Activated CD4-positive, alpha-beta T cell treated with anti-CD3 and anti-CD28 coated beads, Interleukin-2, amount 10 ng/mL, durations not matched to agents 24 days and 14 days (primary cell): ENCODE measurements at regions not wholly inside any gene's neighbourhood (a gene's known extent, or its start where the extent isn't known, plus 50 kb on each side); places are given as distances from the start of the nearest gene placed in this dataset.

Source experiments
- DNase-seq: peaks from one replicate; pipeline ENCODE4 v3.0.0; 2022
- H3K27ac Mint-ChIP-seq: one replicate; pipeline ENCODE4 v1.8.0; 2022; ENCODE audit warnings: mild to moderate bottlenecking, mixed read lengths
- H3K27me3 Mint-ChIP-seq: one replicate; pipeline ENCODE4 v1.8.0; 2022; ENCODE audit warnings: mixed read lengths
- H3K36me3 Mint-ChIP-seq: one replicate; pipeline ENCODE4 v1.8.0; 2022; ENCODE audit warnings: low read depth, mild to moderate bottlenecking, mixed read lengths
- H3K4me1 Mint-ChIP-seq: one replicate; pipeline ENCODE4 v1.8.0; 2021; ENCODE audit warnings: mixed read lengths
- H3K4me3 Mint-ChIP-seq: one replicate; pipeline ENCODE4 v1.8.0; 2022; ENCODE audit warnings: mild to moderate bottlenecking, moderate library complexity, mixed read lengths
- H3K9me3 Mint-ChIP-seq: one replicate; pipeline ENCODE4 v1.8.0; 2021; ENCODE audit warnings: mixed read lengths
- intact Hi-C: fragments of 100-400 bp; cut with micrococcal nuclease; formaldehyde crosslinking; loops from one replicate; pipeline ENCODE4 v1.15.1; 2023

DNA sequence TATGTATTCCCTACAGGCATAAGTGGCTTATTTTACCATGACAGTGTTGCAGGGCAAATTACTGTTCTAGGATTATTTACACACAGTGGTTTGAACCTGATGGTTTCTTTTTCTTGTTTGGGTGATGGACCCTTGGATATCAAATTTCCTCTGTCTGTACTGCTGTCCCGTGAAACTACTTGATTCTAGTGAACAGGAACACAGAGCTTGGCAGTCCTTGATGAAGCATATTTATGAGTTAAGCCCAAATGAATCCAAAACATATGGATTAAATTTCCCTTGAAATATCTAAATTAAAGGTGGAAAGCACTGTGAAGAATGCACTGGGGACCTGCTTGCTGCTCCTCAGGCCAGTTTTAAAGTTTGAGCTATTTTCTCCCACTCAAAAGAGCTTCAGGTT, 635.3 kb downstream of the INHBA start:
- Mint-ChIP-seq H3K36me3 (no peaks in the 10 kb centered on the region), H3K27ac (no peak overlapping the region), H3K9me3 (no peaks in the 10 kb centered on the region), H3K4me3 (no peak overlapping the region), H3K27me3 (no peaks in the 10 kb centered on the region), H3K4me1 (no peaks in the 10 kb centered on the region)
- intact Hi-C loops: no loop called here
- no peak for DNase-seq

DNA sequence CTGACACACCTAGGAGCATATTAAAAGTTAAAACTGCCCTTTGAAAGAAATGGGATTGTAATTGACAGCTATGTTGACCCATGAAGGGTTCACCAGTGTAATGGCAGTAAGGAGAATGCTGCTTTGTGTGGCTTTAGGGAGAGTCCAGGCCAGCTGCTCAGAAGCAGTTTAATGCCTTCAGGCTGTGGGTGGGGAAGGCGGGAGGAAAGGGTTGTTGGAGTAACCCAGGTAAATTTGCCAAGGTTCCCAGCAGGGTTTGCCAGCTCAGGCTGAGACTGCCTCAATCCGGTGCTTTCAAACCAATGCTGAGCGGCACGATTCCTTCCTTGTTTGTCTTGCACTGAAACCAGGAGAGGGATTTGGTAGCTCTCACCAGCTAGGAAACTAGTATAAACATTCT, 637.2 kb downstream of the INHBA start:
- Mint-ChIP-seq H3K9me3 (no peaks in the 10 kb centered on the region), H3K4me1 (no peaks in the 10 kb centered on the region)
- DNase-seq: no peak

DNA sequence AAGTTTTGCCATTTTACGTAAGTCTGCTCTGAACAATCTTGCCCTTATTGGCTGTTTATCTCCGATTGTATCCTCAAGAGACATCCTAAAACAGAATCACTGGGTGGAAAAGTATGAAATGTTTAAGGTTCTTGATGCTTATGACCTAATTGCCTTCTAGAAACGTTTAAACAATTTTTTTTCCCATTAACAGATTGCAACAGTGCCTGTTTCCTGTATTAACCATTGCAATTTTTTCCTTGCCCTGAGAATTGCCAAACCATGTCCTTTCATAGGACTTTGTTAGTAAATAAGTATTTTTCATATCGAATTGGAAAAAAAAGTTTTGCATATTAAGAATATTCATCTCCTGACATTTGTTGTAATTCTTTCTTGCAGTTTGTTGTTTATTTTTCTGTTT, 639.8 kb downstream of the INHBA start:
- no peaks in the 10 kb centered on the region for H3K27me3 Mint-ChIP-seq
- H3K4me3 Mint-ChIP-seq: no peak overlapping the region
- H3K9me3 Mint-ChIP-seq: peaks cover 2% of the 10 kb centered on the region
- H3K36me3 Mint-ChIP-seq: no peaks in the 10 kb centered on the region
- intact Hi-C loops: no loop called here
- DNase-seq: no peak
- H3K27ac Mint-ChIP-seq: no peak overlapping the region
- no peaks in the 10 kb centered on the region for H3K4me1 Mint-ChIP-seq

More for the DNA sequence above, 637.2 kb downstream of the INHBA start:
- no peaks in the 10 kb centered on the region for H3K27me3 Mint-ChIP-seq
- H3K4me3 Mint-ChIP-seq: no peak overlapping the region
- intact Hi-C loops: no loop called here
- no peaks in the 10 kb centered on the region for H3K36me3 Mint-ChIP-seq
- no peak overlapping the region for H3K27ac Mint-ChIP-seq

DNA sequence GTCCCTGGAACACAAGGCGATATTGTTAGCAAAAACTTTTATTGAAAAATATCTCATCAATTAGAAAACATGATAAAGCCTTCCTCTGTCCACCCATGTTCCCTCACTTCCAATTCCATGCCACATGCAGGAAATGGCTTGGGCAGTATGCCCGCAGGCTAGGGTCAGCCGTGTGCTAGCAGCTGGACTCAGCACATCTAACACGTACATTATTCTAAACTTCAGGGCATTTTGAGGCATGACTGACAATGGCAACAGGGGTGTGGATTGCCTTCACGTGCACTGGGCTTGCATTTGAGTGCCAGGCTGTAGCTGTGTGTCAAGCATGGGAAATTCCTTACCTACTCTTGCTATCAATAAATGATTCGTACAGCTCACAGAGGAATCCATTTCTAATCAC, 642.1 kb downstream of the INHBA start:
- H3K4me3 Mint-ChIP-seq: no peak overlapping the region
- H3K36me3 Mint-ChIP-seq: no peaks in the 10 kb centered on the region
- no peaks in the 10 kb centered on the region for H3K4me1 Mint-ChIP-seq
- peaks cover 11% of the 10 kb centered on the region for H3K9me3 Mint-ChIP-seq
- intact Hi-C loops: no loop called here
- no peak for DNase-seq
- H3K27me3 Mint-ChIP-seq: no peaks in the 10 kb centered on the region
- no peak overlapping the region for H3K27ac Mint-ChIP-seq

DNA sequence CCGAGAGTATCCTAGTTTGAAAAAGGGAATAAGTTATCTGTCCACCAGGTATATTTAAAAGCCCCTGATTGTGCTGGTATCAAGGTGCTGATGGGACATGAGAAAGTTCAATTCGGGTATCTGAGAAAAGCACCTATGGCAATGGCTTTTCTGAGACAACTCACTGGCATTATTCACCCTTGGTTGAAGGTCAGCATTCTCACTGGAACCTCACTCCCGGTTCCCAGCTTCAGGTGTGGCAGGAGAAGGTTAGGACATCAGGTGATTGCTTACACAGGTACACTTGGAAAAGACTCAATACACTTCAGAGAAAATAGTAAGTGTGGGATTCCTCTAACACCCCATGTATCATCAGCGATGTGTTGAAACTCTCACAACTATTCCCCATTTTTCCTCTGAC, 643.1 kb downstream of the INHBA start:
- no peaks in the 10 kb centered on the region for H3K36me3 Mint-ChIP-seq
- intact Hi-C loops: no loop called here
- no peak overlapping the region for H3K4me3 Mint-ChIP-seq
- H3K9me3 Mint-ChIP-seq: peaks cover 11% of the 10 kb centered on the region
- H3K4me1 Mint-ChIP-seq: no peaks in the 10 kb centered on the region
- DNase-seq: no peak
- H3K27me3 Mint-ChIP-seq: no peaks in the 10 kb centered on the region
- no peak overlapping the region for H3K27ac Mint-ChIP-seq

DNA sequence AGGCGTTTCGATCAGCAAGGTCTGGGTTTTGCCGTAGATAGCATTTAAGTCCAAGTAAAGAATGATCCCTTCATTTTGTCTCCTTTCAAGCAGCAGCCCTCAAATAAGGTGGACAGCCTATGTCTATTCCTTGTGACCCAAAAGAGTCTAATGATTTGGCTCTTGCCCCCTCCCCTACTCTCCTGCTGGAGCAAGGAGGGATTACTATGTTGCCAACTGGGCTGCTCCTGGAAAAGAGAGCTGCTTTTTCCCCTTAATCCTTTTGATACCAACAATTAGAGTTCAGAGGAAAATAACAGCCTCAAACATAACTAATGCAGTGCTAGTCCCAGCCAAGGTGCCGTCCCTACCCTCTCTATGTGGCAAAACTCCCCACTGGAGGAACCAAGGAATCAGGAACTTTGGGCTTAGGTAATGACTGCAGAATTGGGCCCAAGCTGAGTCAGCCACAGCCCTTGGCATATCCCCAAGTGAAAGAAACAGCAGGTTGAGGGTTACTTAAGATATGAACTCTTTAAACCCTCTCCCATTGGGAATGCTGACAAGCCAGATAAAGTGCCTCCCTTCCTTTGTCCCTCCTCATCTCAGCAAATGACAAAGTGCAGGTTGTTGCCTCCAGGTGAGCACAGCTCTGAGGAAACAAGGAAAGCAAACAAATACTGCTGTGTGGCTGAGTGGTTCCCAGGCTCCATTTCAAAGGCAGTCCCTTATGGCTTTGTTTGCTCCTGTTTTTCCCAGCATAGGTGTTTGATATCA, 643.7 kb downstream of the INHBA start:
- no peaks in the 10 kb centered on the region for H3K27me3 Mint-ChIP-seq
- DNase-seq: peak; percentile 27
- no peak overlapping the region for H3K27ac Mint-ChIP-seq
- intact Hi-C loops: no loop called here
- H3K9me3 Mint-ChIP-seq: peaks cover 11% of the 10 kb centered on the region
- no peaks in the 10 kb centered on the region for H3K36me3 Mint-ChIP-seq
- no peak overlapping the region for H3K4me3 Mint-ChIP-seq
- no peaks in the 10 kb centered on the region for H3K4me1 Mint-ChIP-seq

DNA sequence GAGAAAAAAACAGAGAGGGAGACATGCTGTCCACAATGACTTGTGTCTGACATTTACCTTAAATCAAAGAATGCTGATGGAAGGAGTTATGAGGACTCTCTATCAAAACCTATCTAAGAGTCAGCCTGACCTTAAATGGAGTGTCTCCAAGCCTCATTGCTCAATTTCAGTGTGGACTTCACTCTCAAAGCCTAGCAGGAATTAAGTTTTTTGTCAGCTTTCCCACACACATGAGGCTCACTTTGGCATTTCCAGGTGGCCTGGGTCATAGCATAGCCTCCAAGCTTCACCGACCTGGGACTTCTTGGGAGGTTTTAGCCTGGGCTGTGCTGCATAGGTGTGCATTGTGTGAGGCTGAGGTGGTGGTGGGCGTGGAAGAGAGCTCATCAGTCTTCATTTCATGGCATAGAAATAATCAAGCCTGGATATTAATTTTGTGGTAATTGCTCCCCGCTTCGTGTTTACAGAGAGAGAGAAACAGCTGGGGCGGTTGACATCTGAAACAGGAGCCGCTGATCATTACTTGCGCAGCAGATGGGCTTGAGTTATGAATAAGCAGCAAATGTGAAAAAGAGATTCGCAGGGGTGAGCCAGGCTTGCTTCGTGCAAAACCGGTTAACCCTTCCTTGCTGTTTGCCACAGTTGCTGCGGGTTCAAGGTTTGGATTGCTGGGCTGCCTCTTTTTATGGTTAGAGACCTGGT, 647.8 kb downstream of the INHBA start:
- DNase-seq: peak; percentile 34
- no peak overlapping the region for H3K27ac Mint-ChIP-seq
- H3K9me3 Mint-ChIP-seq: peaks cover 11% of the 10 kb centered on the region
- H3K4me3 Mint-ChIP-seq: no peak overlapping the region
- intact Hi-C loops: no loop called here
- H3K4me1 Mint-ChIP-seq: no peaks in the 10 kb centered on the region
- no peaks in the 10 kb centered on the region for H3K27me3 Mint-ChIP-seq
- H3K36me3 Mint-ChIP-seq: no peaks in the 10 kb centered on the region

DNA sequence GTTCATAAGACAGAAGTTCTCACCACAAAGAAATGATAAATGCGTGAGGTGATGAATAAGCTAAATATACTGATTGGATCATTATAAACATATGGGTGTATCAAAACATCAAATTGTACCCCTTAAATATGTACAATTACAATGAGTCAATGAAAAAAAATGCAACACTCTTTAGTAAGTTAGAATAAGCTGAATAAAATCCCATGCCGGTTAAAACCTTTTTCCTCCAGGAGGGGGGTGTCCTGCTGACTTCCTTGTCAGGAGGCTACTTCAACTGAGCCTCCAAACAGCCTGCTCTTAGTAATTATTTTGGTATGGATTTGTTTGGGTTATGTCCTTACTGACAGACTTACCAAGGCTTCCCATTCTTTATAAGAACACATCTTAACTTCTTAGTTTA, 649.1 kb downstream of the INHBA start:
- intact Hi-C loops: no loop called here
- DNase-seq: no peak
- H3K4me1 Mint-ChIP-seq: no peaks in the 10 kb centered on the region
- H3K27me3 Mint-ChIP-seq: no peaks in the 10 kb centered on the region
- no peak overlapping the region for H3K27ac Mint-ChIP-seq
- no peak overlapping the region for H3K4me3 Mint-ChIP-seq
- H3K9me3 Mint-ChIP-seq: peaks cover 11% of the 10 kb centered on the region
- no peaks in the 10 kb centered on the region for H3K36me3 Mint-ChIP-seq

DNA sequence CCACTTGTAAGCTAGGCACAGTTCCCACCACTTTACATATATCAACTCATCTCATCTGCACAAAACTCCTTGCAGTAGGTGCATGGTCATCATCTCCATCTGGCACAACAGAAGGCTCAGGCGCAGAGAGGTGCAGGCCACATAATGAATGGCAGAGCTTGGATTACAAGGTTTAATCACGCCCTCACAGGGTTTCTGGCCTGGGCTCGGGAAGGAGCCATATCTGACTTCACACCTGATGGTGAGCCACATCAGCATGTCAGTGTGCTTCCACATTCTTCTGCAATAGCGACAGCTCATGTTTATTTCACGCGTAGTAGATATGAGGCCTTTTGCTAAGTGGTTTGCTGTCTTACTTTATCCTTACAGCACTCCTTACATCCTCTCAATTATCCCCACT, 650.2 kb downstream of the INHBA start:
- DNase-seq: no peak
- intact Hi-C loops: no loop called here
- no peak overlapping the region for H3K4me3 Mint-ChIP-seq
- peaks cover 7% of the 10 kb centered on the region for H3K9me3 Mint-ChIP-seq
- no peak overlapping the region for H3K27ac Mint-ChIP-seq
- no peaks in the 10 kb centered on the region for H3K27me3 Mint-ChIP-seq
- H3K4me1 Mint-ChIP-seq: no peaks in the 10 kb centered on the region
- H3K36me3 Mint-ChIP-seq: no peaks in the 10 kb centered on the region

DNA sequence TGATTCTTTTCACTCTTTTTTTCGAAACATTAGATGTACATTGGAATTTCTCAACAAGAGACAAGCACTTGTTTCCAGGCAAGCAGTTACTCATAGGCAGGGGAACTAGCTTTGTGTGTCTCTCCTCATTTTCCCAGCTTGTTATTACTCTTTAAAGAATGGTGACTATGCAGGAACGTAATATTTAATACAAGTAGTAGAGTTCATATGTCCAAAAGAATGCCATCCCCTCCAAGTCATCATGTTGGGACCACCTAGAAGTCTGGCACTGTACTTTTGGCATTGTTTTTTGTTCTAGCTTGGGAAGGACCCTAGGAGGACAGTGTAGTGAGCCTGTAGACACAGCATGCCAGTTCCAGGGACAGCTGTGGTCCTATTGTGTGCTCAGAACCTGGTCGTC, 650.7 kb downstream of the INHBA start:
- Mint-ChIP-seq H3K4me1 (no peaks in the 10 kb centered on the region), H3K27ac (no peak overlapping the region), H3K4me3 (no peak overlapping the region), H3K36me3 (no peaks in the 10 kb centered on the region), H3K27me3 (no peaks in the 10 kb centered on the region), H3K9me3 (peaks cover 7% of the 10 kb centered on the region)
- intact Hi-C loops: no loop called here
- DNase-seq: no peak

DNA sequence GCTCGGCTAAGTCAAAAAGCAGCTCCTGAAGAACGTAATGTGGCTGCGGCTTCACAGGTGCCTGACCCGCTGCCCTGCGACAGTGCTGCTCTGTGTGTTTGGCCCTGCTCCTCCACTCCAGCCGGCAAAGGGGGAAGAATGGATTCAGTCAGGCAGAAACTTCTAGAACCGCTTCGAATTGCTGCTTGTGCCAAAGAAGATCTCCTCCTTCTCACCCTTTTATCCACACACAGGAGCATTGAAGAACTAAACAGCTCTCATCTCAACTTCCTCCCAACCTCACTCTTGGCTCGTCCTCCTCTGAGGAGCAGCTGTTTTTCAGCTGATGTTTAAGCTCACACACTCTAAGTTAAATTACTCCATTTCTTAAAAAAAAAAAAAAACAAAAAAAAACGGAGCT, 651.4 kb downstream of the INHBA start:
- H3K4me1 Mint-ChIP-seq: no peaks in the 10 kb centered on the region
- peaks cover 6% of the 10 kb centered on the region for H3K9me3 Mint-ChIP-seq
- H3K4me3 Mint-ChIP-seq: no peak overlapping the region
- H3K36me3 Mint-ChIP-seq: no peaks in the 10 kb centered on the region
- intact Hi-C loops: no loop called here
- no peaks in the 10 kb centered on the region for H3K27me3 Mint-ChIP-seq
- no peak for DNase-seq
- H3K27ac Mint-ChIP-seq: no peak overlapping the region

DNA sequence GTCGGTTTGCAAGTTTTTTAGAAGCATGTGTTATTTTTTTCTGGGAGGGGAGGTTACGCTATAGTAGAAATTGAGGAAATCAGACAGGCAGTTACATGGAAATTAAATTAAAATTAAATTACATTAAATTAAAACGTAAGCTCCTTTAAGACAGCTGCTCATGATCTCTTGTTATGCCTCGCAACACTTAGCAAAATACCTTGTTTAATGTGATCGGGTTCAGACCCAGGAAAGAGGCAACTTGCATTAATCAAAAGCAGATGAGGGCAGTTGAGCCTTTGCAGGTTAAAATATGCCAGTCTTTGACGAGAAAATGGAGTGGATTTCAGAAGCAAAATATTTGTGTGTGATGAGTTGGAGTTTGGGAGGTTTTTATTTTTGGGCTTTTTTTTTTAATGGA, 651.8 kb downstream of the INHBA start:
- no peak overlapping the region for H3K27ac Mint-ChIP-seq
- intact Hi-C loops: no loop called here
- H3K27me3 Mint-ChIP-seq: no peaks in the 10 kb centered on the region
- H3K9me3 Mint-ChIP-seq: peaks cover 2% of the 10 kb centered on the region
- H3K4me1 Mint-ChIP-seq: no peaks in the 10 kb centered on the region
- DNase-seq: no peak
- no peak overlapping the region for H3K4me3 Mint-ChIP-seq
- no peaks in the 10 kb centered on the region for H3K36me3 Mint-ChIP-seq

DNA sequence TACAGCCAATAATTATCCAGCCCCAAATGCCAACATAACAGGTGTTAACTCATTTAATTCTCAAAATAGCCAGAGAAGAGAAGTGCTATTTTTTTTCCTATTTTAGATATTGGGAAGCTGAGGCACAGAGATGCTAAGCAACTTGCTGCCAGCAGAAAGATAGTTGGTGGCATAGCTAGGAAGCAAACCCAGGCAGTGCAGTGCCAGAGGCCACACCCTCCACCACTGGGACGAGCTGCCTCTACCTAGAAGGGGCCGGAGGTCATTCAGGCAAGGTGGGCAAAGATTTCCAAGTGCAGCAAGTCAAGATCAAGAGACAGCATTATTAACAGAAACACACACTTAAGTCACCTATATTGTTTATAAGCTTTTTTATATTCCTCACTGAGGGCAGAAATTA, 654.1 kb downstream of the INHBA start:
- no peak overlapping the region for H3K27ac Mint-ChIP-seq
- H3K4me3 Mint-ChIP-seq: no peak overlapping the region
- DNase-seq: no peak
- H3K9me3 Mint-ChIP-seq: no peaks in the 10 kb centered on the region
- no peaks in the 10 kb centered on the region for H3K27me3 Mint-ChIP-seq
- no peaks in the 10 kb centered on the region for H3K36me3 Mint-ChIP-seq
- H3K4me1 Mint-ChIP-seq: no peaks in the 10 kb centered on the region
- intact Hi-C loops: no loop called here

DNA sequence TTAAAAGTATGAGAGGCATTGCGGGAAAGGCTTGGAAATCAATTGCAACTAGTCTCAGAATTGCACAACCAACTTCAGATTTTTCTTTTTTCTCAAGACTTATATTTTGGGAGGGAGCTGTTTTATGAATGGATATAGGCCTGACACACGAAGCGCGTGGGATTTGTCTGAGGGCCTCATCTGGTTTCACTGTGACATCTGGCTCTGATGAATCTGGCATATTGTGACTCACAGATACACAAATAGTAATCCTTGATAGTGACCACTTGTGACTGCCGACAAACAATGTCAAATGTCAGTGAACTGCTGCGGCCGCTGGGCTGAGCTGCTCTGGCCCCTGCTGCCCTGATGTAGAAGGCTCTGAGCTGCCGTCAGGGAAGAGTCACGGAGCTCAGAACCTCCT, 655.1 kb downstream of the INHBA start:
- Mint-ChIP-seq H3K4me1 (no peaks in the 10 kb centered on the region), H3K27me3 (no peaks in the 10 kb centered on the region), H3K9me3 (no peaks in the 10 kb centered on the region), H3K27ac (no peak overlapping the region), H3K4me3 (no peak overlapping the region), H3K36me3 (no peaks in the 10 kb centered on the region)
- intact Hi-C loops: no loop called here
- DNase-seq: no peak

DNA sequence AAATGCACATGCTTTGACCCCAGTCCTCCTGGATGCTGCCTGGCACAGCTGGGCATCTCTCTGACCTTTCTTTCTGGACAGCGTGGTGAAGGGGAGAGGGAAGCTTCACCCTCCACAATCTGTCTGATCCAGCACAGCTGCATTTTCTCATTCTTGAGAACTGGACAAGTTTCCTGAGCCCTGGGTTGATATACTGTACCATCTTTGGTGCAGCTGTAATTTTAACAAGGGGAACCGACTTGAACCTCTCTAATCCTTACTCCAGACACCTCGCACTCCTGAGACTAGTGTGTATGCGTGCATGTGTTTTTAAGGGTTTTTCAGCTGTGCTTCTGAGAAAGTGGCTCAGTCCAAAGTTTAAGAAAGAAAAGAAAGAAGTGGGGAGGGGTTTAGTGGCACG, 655.7 kb downstream of the INHBA start:
- Mint-ChIP-seq H3K4me3 (no peak overlapping the region), H3K4me1 (no peaks in the 10 kb centered on the region), H3K36me3 (no peaks in the 10 kb centered on the region), H3K27ac (no peak overlapping the region), H3K9me3 (no peaks in the 10 kb centered on the region), H3K27me3 (no peaks in the 10 kb centered on the region)
- intact Hi-C loops: no loop called here
- no peak for DNase-seq
